HEK293T (cell line): ENCODE measurements at regions not wholly inside any gene's neighbourhood (a gene's known extent, or its start where the extent isn't known, plus 50 kb on each side); places are given as distances from the start of the nearest gene placed in this dataset.

ENCODE experiments used
- CTCF ChIA-PET: fragments of 350-600 bp; formaldehyde crosslinking; extraction: SDS; loops from one replicate; lab custom pipeline; 2021; ENCODE audit warnings: antibody characterized with exemption, inconsistent platforms; lab: Yijun Ruan, JAX
- POLR2A ChIA-PET: fragments of 350-600 bp; formaldehyde crosslinking; extraction: SDS; loops from one replicate; lab custom pipeline; 2020; ENCODE audit warnings: antibody characterized with exemption, inconsistent platforms; lab: Yijun Ruan, JAX
- DNase-seq: peaks from one replicate; pipeline ENCODE4 v3.0.0; 2012; ENCODE audit warnings: mixed read lengths; ENCODE audit errors: extremely low spot score
- ARNT ChIP-seq: fragments of 450-650 bp; IDR thresholded peaks from 2 replicates; pipeline ENCODE4 v1.6.1; 2017; ENCODE audit warnings: mild to moderate bottlenecking
- BHLHE40 ChIP-seq: fragments of 450-650 bp; IDR thresholded peaks from 2 replicates; pipeline ENCODE4 v1.6.1; 2016; ENCODE audit warnings: mild to moderate bottlenecking, moderate library complexity, borderline replicate concordance
- CTBP1 ChIP-seq: fragments of 450-650 bp; IDR thresholded peaks from 2 replicates; pipeline ENCODE4 v1.6.1; 2016; ENCODE audit warnings: borderline replicate concordance
- ELF4 ChIP-seq: fragments of 450-650 bp; IDR thresholded peaks from 2 replicates; pipeline ENCODE4 v1.6.1; 2017; ENCODE audit warnings: antibody characterized with exemption
- FOXA1 ChIP-seq: fragments of 450-650 bp; IDR thresholded peaks from 2 replicates; pipeline ENCODE4 v1.6.1; 2016; ENCODE audit warnings: mild to moderate bottlenecking
- FOXK2 ChIP-seq: fragments of 450-650 bp; IDR thresholded peaks from 2 replicates; pipeline ENCODE4 v1.6.1; 2016; ENCODE audit warnings: mild to moderate bottlenecking
- FOXM1 ChIP-seq: fragments of 450-650 bp; IDR thresholded peaks from 2 replicates; pipeline ENCODE4 v1.6.1; 2017; ENCODE audit warnings: mild to moderate bottlenecking, borderline replicate concordance
- HDGF ChIP-seq: fragments of 450-650 bp; IDR thresholded peaks from 2 replicates; pipeline ENCODE4 v1.6.1; 2017; ENCODE audit warnings: antibody characterized with exemption, borderline replicate concordance
- L3MBTL2 ChIP-seq: fragments of 450-650 bp; conservative IDR thresholded peaks from 2 replicates; pipeline ENCODE4 v1.6.1; 2016; ENCODE audit warnings: mild to moderate bottlenecking
- LEF1 ChIP-seq: fragments of 450-650 bp; IDR thresholded peaks from 2 replicates; pipeline ENCODE4 v1.6.1; 2017; ENCODE audit warnings: mild to moderate bottlenecking, borderline replicate concordance
- NFRKB ChIP-seq: fragments of 450-650 bp; IDR thresholded peaks from 2 replicates; pipeline ENCODE4 v1.6.1; 2016; ENCODE audit warnings: mild to moderate bottlenecking, moderate library complexity
- SP1 ChIP-seq: fragments of 450-650 bp; IDR thresholded peaks from 2 replicates; pipeline ENCODE4 v1.6.1; 2017
- SUZ12 ChIP-seq: fragments of 450-650 bp; IDR thresholded peaks from 2 replicates; pipeline ENCODE4 v1.6.1; 2016; ENCODE audit warnings: mild to moderate bottlenecking
- TARDBP ChIP-seq: fragments of 450-650 bp; IDR thresholded peaks from 2 replicates; pipeline ENCODE4 v1.6.1; 2016
- ZNF384 ChIP-seq: fragments of 450-650 bp; IDR thresholded peaks from 2 replicates; pipeline ENCODE4 v1.6.1; 2016
- TF ChIP-seq, protein P1 (sequence below): fragments of 450-650 bp; IDR thresholded peaks from 2 replicates; pipeline ENCODE4 v1.6.1; 2016

DNA sequence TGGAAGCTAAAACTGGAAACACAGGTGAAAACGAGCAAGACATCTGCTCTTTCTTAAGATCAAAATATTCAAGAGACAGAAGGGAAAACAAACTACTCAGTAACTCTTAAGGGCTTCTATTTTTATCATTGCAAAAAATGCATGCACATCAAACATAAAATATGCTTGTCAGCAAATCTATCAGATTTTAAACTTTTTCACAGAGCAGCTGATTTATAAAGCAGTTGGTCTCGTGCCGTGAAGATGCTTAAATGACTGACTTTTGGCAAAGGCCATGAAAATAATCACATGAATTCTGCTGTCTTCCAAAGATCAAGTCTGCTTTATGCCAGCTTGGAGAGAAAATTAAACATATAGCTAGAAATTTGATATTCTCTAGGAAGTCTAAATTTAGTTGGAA is 482.1 kb upstream of the HS3ST1 start:
- CTCF ChIA-PET = no interaction called here
- no peak for DNase-seq
- POLR2A ChIA-PET = no interaction called here
- TF ChIP-seq FOXK2 (no peak), FOXM1 (no peak), ELF4 (no peak), TARDBP (no peak), LEF1 (no peak), SP1 (no peak), FOXA1 (no peak), CTBP1 (no peak), HDGF (no peak), L3MBTL2 (no peak), ARNT (no peak), BHLHE40 (no peak), NFRKB (no peak), SUZ12 (no peak), ZNF384 (no peak)
- TF ChIP-seq, protein P1, sequence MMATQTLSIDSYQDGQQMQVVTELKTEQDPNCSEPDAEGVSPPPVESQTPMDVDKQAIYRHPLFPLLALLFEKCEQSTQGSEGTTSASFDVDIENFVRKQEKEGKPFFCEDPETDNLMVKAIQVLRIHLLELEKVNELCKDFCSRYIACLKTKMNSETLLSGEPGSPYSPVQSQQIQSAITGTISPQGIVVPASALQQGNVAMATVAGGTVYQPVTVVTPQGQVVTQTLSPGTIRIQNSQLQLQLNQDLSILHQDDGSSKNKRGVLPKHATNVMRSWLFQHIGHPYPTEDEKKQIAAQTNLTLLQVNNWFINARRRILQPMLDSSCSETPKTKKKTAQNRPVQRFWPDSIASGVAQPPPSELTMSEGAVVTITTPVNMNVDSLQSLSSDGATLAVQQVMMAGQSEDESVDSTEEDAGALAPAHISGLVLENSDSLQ = no peak

DNA sequence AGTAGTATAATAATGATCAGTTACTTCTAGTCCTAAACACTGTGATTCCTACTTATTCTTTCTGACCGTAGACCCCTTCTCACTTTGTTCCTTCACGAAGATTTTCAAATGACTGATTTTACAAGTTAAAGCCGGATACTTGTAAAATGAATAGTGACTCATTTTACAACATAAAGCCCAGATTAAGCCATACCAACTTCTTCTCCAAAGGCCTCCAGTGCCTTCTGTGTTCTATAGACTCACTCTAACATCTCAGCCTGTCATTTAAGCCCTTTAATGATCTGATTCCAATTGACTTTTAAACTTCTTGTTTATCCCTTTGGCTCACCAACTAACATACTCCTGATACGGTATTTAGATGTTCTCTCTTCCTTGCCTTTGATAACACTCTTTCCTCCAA is 480.0 kb upstream of the HS3ST1 start:
- ChIA-PET CTCF (no interaction called here), POLR2A (no interaction called here)
- TF ChIP-seq NFRKB = no peak
- TF ChIP-seq ARNT = no peak
- TF ChIP-seq CTBP1 = no peak
- TF ChIP-seq SP1 = no peak
- TF ChIP-seq FOXK2 = no peak
- no peak for TF ChIP-seq ELF4
- TF ChIP-seq FOXM1 = no peak
- TF ChIP-seq SUZ12 = no peak
- TF ChIP-seq ZNF384 = no peak
- no peak for TF ChIP-seq BHLHE40
- no peak for TF ChIP-seq L3MBTL2
- no peak for TF ChIP-seq TARDBP
- TF ChIP-seq HDGF = no peak
- no peak for TF ChIP-seq LEF1
- TF ChIP-seq, protein P1 = no peak
- no peak for TF ChIP-seq FOXA1
- no peak for DNase-seq

DNA sequence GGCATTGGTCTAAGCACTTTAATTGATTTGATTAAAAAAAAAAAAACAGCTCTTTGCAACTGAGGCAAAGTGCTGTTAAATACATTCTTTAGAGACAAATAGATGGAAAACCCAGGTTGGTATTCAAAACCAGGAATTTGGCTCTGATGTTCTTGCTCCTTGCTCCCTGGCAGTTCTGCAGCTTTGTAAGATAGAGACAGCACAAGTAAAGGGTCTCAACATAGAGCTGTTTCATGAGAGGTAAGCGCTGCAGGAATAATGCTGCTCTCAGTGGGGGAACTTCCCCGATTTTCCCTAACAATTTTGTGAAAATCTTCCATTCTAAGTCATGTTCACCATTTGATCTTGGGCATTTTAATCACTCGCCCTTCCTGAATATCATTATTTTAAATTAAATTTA is 479.5 kb upstream of the HS3ST1 start:
- DNase-seq = no peak
- POLR2A ChIA-PET = no interaction called here
- TF ChIP-seq FOXK2 (no peak), ELF4 (no peak), FOXA1 (no peak), ZNF384 (no peak), SUZ12 (no peak), NFRKB (no peak)
- TF ChIP-seq, protein P1 = no peak
- CTCF ChIA-PET = no interaction called here

DNA sequence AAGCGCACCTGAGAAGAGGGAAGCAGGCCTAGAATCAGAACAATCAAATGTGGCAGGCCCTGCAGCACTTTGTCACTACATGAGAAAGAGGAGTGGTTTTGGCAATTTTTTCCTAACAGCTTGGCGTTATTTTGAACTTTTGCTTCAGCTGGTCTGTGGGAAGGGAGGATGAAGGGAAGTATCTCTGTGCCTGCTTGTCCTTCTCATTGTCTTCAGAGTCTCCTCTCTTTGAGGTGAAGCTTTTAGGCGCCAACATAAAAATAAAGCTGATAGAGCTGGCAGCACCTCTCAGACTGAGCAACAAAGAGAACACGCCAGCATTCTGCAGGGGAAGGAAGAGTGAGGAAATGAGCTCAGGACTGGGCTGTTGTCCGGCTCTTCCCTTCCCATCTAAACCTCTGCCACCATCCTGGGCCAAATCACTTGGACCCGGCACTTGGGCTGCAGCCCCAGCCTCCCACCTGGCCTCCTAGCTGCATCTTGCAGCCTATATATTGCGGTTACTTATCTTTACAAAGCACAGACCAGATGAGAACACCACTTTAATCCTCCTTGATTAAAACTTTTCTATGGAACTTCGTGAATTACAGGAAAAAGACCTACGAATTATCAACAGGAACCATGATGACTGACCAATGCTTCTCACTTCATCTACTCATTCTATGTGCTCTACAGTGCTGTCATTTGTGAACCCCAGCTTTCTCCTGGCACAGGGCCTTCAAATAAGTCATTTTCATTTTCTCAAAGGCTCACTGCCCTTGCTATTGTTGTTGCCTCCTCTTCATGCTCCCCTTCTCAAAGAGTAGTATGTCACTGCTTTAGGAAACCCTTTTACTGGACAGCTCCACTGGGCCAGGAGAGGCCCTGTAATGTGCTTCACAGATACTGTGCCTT is 476.4 kb upstream of the HS3ST1 start:
- POLR2A ChIA-PET = no interaction called here
- TF ChIP-seq FOXK2 (no peak), TARDBP (no peak), CTBP1 (no peak), ELF4 (no peak), FOXM1 (no peak), SUZ12 (no peak), BHLHE40 (no peak), HDGF (no peak), NFRKB (no peak), LEF1 (no peak)
- CTCF ChIA-PET = interaction anchor here (0.7 kb wide), 1 partner anchor 36 kb away, joined by 4 read pairs; no protein-coding TSS in a partner anchor
- DNase-seq = no peak

DNA sequence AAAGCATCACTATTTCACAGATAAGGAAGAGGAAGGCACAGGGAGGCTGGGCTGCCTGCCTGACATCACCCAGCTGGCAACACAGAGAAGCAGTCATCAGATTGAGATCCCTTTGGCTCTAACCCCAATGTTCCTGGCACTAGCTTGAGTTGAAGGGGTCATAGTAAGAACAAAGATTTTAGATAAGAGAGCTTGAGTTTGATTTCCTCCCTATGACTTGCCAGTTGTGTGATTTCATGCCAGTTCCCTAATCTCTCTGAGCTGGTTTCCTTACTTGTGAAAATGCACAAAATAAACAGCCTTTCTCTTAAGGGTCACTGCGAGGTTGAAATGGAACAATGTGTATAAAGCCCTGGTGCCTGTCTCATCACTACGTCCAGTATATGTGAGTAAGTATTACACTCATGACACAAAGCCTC is 475.4 kb upstream of the HS3ST1 start:
- TF ChIP-seq TARDBP (no peak), ELF4 (no peak), FOXK2 (no peak), ARNT (no peak)
- TF ChIP-seq, protein P1 = no peak
- CTCF ChIA-PET = no interaction called here
- POLR2A ChIA-PET = no interaction called here
- DNase-seq = no peak

DNA sequence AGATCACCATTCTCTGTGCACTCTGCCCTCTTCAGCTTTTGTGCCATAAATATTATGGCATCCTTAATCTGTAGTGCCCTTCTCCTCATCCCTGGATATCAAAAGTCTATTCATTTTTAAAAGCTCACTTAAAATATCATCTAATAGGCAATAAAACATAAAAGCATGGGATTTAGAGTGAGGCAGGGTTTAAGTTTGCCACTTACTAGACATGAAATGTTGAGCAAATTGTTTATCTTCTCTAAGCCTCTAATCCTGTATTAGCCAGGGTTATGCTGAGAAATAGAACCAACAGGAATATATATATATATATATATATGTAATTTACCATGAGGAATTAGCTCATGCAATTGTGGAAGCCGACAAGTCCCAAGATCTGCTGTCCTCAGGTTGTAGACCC is 472.4 kb upstream of the HS3ST1 start:
- ChIA-PET POLR2A (no interaction called here), CTCF (no interaction called here)
- no peak for DNase-seq
- TF ChIP-seq, protein P1 = no peak
- TF ChIP-seq CTBP1 (no peak), HDGF (no peak), LEF1 (no peak)
